PC-3 (cell line): ENCODE measurements at regions not wholly inside any gene's neighbourhood (a gene's known extent, or its start where the extent isn't known, plus 50 kb on each side); places are given as distances from the start of the nearest gene placed in this dataset.

Experiments
- ATAC-seq: fragments of 200-7000 bp; cut with Tn5 transposase; 2 replicates; pipeline ENCODE4 v1.9.1; 2020; ENCODE audit warnings: mild to moderate bottlenecking, moderate library complexity
- BruUV-seq: library from RNA; stranded (reverse); fragments of 400-500 nt; replicated peaks from 2 replicates; lab custom pipeline; 2021; lab: Mats Ljungman, UMichigan
- CTCF ChIA-PET: fragments of 300-600 bp; sonication (Branson Sonifier 250); formaldehyde crosslinking; loops from one replicate; lab custom pipeline; 2022; ENCODE audit warnings: antibody characterized with exemption; lab: Charles Lee
- POLR2A ChIA-PET: fragments of 300-600 bp; sonication (Branson Sonifier 250); formaldehyde crosslinking; loops from one replicate; lab custom pipeline; 2022; ENCODE audit warnings: antibody characterized with exemption; ENCODE audit not compliant: unreplicated experiment; lab: Charles Lee
- DNase-seq: peaks from one replicate; pipeline ENCODE4 v3.0.0-alpha.2; 2015
- H2AFZ ChIP-seq: fragments of 300-600 bp; sonication (generic); 2 replicates; pipeline ENCODE4 v1.6.0; 2016; ENCODE audit warnings: antibody characterized with exemption, low read length
- H3F3A ChIP-seq: fragments of 300-600 bp; sonication (generic); one replicate; pipeline ENCODE4 v1.6.0; 2017; ENCODE audit warnings: antibody characterized with exemption, low read length, control low read depth, mild to moderate bottlenecking; ENCODE audit not compliant: unreplicated experiment
- H3K27ac ChIP-seq: fragments of 300-600 bp; sonication (generic); 2 replicates; pipeline ENCODE4 v1.5.1; 2016; ENCODE audit warnings: mild to moderate bottlenecking, low read length
- H3K27me3 ChIP-seq: fragments of 300-600 bp; sonication (generic); 2 replicates; pipeline ENCODE4 v1.6.1; 2016; ENCODE audit warnings: low read length, mixed read lengths
- H3K36me3 ChIP-seq: fragments of 300-600 bp; sonication (generic); 2 replicates; pipeline ENCODE4 v1.6.1; 2016; ENCODE audit warnings: low read depth, mixed run types, low read length, mixed read lengths
- H3K4me1 ChIP-seq: fragments of 300-600 bp; sonication (generic); 2 replicates; pipeline ENCODE4 v1.5.1; 2016; ENCODE audit warnings: low read length; ENCODE audit not compliant: insufficient read depth
- H3K4me2 ChIP-seq: fragments of 300-600 bp; sonication (generic); 2 replicates; pipeline ENCODE4 v1.6.0; 2016; ENCODE audit warnings: low read length
- H3K4me3 ChIP-seq: fragments of 300-600 bp; sonication (generic); 2 replicates; pipeline ENCODE4 v1.5.1; 2016; ENCODE audit warnings: mild to moderate bottlenecking, low read length, mixed read lengths
- H3K79me2 ChIP-seq: fragments of 300-600 bp; sonication (generic); 2 replicates; pipeline ENCODE4 v1.6.1; 2017; ENCODE audit warnings: low read length, mixed read lengths
- H3K9ac ChIP-seq: fragments of 300-600 bp; sonication (generic); 2 replicates; pipeline ENCODE4 v1.6.0; 2016; ENCODE audit warnings: mild to moderate bottlenecking, low read length
- H3K9me2 ChIP-seq: fragments of 300-600 bp; sonication (generic); replicated peaks from 2 replicates; pipeline ENCODE4 v1.6.1; 2016; ENCODE audit warnings: mixed run types, low read length, mixed read lengths
- H3K9me3 ChIP-seq: fragments of 300-600 bp; sonication (generic); 2 replicates; pipeline ENCODE4 v1.6.1; 2016; ENCODE audit warnings: low read length, mixed read lengths
- H4K20me1 ChIP-seq: fragments of 300-600 bp; sonication (generic); 2 replicates; pipeline ENCODE4 v1.6.1; 2016; ENCODE audit warnings: low read length, mixed read lengths
- CTCF ChIP-seq: fragments of 300-600 bp; sonication (generic); conservative IDR thresholded peaks from 2 replicates; pipeline ENCODE4 v1.5.1; 2017; ENCODE audit warnings: antibody characterized with exemption, low read depth, mild to moderate bottlenecking, low read length
- EZH2 ChIP-seq: fragments of 300-600 bp; sonication (generic); IDR thresholded peaks from one replicate; pipeline ENCODE4 v1.6.1; 2017; ENCODE audit warnings: antibody characterized with exemption, mild to moderate bottlenecking, low read length; ENCODE audit not compliant: unreplicated experiment
- EZH2phosphoT487 ChIP-seq: fragments of 300-600 bp; sonication (generic); IDR thresholded peaks from 2 replicates; pipeline ENCODE4 v1.6.1; 2018; ENCODE audit warnings: mild to moderate bottlenecking, antibody characterized with exemption, low read length, borderline replicate concordance
- intact Hi-C: fragments of 100-400 bp; cut with micrococcal nuclease; formaldehyde crosslinking; loops from 2 replicates; pipeline ENCODE4 v1.9.0; 2023

GRCh38 chr10:10870523-10871241, 147.0 kb upstream of the CELF2 start:
- TF ChIP-seq EZH2phosphoT487, result no peak
- DNase-seq (no peak), ATAC-seq (no peak)
- Histone ChIP-seq H3K36me3 (no peaks in the 10 kb centered on the region), H3K4me3 (no peak overlapping the region), H3K9me2 (no peaks in the 10 kb centered on the region), H3K9me3 (no peaks in the 10 kb centered on the region), H4K20me1 (no peaks in the 10 kb centered on the region), H3K27ac (no peak overlapping the region), H3F3A (no peaks in the 10 kb centered on the region), H3K9ac (no peak overlapping the region), H3K27me3 (no peaks in the 10 kb centered on the region), H3K79me2 (no peaks in the 10 kb centered on the region), H3K4me2 (no peak overlapping the region), H3K4me1 (no peaks in the 10 kb centered on the region), H2AFZ (no peak overlapping the region)
- ChIA-PET POLR2A (no interaction called here), CTCF (no interaction called here)
- no TSS peak for BruUV-seq
- intact Hi-C loops, result no loop called here

GRCh38 chr10:10871352-10871751, 146.3 kb upstream of the CELF2 start:
- intact Hi-C loops, result no loop called here
- Histone ChIP-seq H3K27ac (no peak overlapping the region), H3K9ac (no peak overlapping the region), H3K36me3 (no peaks in the 10 kb centered on the region), H3K4me1 (no peaks in the 10 kb centered on the region), H3K9me2 (no peaks in the 10 kb centered on the region), H2AFZ (no peak overlapping the region), H3K4me3 (no peak overlapping the region), H3K4me2 (no peak overlapping the region), H4K20me1 (no peaks in the 10 kb centered on the region), H3K79me2 (no peaks in the 10 kb centered on the region), H3F3A (no peaks in the 10 kb centered on the region), H3K9me3 (no peaks in the 10 kb centered on the region), H3K27me3 (no peaks in the 10 kb centered on the region)
- DNase-seq (no peak), ATAC-seq (no peak)
- BruUV-seq, result no TSS peak
- POLR2A ChIA-PET, result no interaction called here
- CTCF ChIA-PET, result no interaction called here
- no peak for TF ChIP-seq CTCF
- no peak for TF ChIP-seq EZH2
- no peak for TF ChIP-seq EZH2phosphoT487

- Histone ChIP-seq H3K4me2 (no peak overlapping the region), H3K9me2 (no peaks in the 10 kb centered on the region), H3K4me3 (no peak overlapping the region), H3K4me1 (no peaks in the 10 kb centered on the region), H3K27ac (no peak overlapping the region), H4K20me1 (no peaks in the 10 kb centered on the region), H3K9ac (no peak overlapping the region), H3K27me3 (no peaks in the 10 kb centered on the region), H3K9me3 (no peaks in the 10 kb centered on the region), H3F3A (no peaks in the 10 kb centered on the region), H3K79me2 (no peaks in the 10 kb centered on the region), H2AFZ (no peak overlapping the region), H3K36me3 (no peaks in the 10 kb centered on the region)
- ATAC-seq (no peak), DNase-seq (no peak)
- TF ChIP-seq EZH2phosphoT487 (no peak), EZH2 (no peak), CTCF (no peak)
- POLR2A ChIA-PET, result no interaction called here
- CTCF ChIA-PET, result no interaction called here
- BruUV-seq, result no TSS peak
- intact Hi-C loops, result no loop called here
Observed at GRCh38 chr10:10872035-10872673, 145.5 kb upstream of the CELF2 start.
